ENCODE measurements at regions not wholly inside any gene's neighbourhood (a gene's known extent, or its start where the extent isn't known, plus 50 kb on each side); places are given as distances from the start of the nearest gene placed in this dataset.
A peak's percentile ranks its signal among the peaks of the same experiment; 100 is the strongest.

- TF ChIP-seq CTCF (IDR thresholded peaks at IDR 0.05) (peak; percentile 68), EZH2phosphoT487 (IDR thresholded peaks at IDR 0.05) (no peak)
These were observed 285.6 kb upstream of the POM121L12 start for GRCh38 chr7:52749880-52750279.

Measured in neural progenitor cell (in vitro differentiated cells).